AG04449 (cell line): ENCODE measurements at regions not wholly inside any gene's neighbourhood (a gene's known extent, or its start where the extent isn't known, plus 50 kb on each side); places are given as distances from the start of the nearest gene placed in this dataset.
"Not testable (repeated sequence)": the region's sequence is repeated elsewhere in the genome, so short reads cannot be mapped to it uniquely, and the experiment has no call there.

Experiments
- CTCF ChIA-PET: fragments of 350-600 bp; formaldehyde crosslinking; extraction: SDS; loops from one replicate; lab custom pipeline; 2021; ENCODE audit warnings: antibody characterized with exemption; lab: Yijun Ruan, JAX
- POLR2A ChIA-PET: fragments of 400-600, 350-600 bp; formaldehyde crosslinking; extraction: SDS; loops from one replicate; lab custom pipeline; 2020; ENCODE audit warnings: antibody characterized with exemption, inconsistent platforms; lab: Yijun Ruan, JAX
- DNase-seq: peaks from one replicate; pipeline ENCODE4 v3.0.0-alpha.2; 2010; ENCODE audit warnings: low read depth, low spot score
- H3K4me3 ChIP-seq: 2 replicates; pipeline ENCODE4 v1.5.1; 2011; ENCODE audit warnings: low read depth, mild to moderate bottlenecking, control low read depth, low read length
- TF ChIP-seq, protein P1 (sequence below): IDR thresholded peaks from one replicate; pipeline ENCODE4 v1.5.1; 2011; ENCODE audit warnings: mild to moderate bottlenecking, moderate library complexity, low read length, control low read depth, inconsistent platforms; ENCODE audit not compliant: insufficient read depth; ENCODE audit errors: missing control alignments

DNA sequence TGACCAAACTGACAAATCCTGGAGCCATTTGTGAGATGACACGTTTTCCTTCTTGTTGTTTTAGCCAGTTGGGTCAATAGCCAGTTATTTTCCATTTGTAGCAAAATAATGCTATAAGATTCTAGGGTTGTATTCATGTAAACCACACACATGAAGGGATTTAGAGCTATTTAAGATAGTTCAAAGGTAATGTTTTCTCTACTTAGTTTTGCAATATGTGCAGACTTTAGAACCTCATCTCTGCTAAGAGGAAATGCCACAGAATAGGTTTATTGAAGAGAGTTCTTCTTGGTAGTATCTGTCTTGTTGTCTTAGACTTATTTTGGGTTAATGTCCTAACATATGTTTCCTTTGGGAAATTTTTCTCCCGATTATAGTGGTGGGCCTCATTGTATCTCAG is 213.5 kb upstream of the RIMS1 start:
- TF ChIP-seq, protein P1, sequence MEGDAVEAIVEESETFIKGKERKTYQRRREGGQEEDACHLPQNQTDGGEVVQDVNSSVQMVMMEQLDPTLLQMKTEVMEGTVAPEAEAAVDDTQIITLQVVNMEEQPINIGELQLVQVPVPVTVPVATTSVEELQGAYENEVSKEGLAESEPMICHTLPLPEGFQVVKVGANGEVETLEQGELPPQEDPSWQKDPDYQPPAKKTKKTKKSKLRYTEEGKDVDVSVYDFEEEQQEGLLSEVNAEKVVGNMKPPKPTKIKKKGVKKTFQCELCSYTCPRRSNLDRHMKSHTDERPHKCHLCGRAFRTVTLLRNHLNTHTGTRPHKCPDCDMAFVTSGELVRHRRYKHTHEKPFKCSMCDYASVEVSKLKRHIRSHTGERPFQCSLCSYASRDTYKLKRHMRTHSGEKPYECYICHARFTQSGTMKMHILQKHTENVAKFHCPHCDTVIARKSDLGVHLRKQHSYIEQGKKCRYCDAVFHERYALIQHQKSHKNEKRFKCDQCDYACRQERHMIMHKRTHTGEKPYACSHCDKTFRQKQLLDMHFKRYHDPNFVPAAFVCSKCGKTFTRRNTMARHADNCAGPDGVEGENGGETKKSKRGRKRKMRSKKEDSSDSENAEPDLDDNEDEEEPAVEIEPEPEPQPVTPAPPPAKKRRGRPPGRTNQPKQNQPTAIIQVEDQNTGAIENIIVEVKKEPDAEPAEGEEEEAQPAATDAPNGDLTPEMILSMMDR = no peak
- CTCF ChIA-PET = no interaction called here
- no peak for DNase-seq
- H3K4me3 ChIP-seq = no peak overlapping the region
- POLR2A ChIA-PET = no interaction called here

DNA sequence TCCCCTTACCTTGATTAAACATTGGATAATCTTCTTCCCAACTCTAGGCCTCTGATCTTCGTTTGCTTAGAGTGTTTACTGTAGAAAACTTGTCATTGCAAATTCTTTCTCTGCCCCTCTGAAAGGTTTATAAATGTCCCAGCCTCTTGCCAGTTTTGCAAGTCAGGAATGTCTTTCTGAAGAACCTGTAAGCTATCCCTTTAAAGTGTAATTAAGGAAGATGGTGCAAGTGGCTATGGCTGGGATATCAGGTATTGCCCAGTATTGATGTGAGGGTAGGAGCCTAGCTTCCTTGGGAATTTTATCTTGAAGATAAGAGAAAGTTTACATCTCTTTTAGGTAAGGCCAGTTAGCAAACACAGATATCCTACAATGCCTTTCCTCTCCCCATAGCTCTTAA is 211.0 kb upstream of the RIMS1 start:
- POLR2A ChIA-PET = no interaction called here
- H3K4me3 ChIP-seq = no peak overlapping the region
- CTCF ChIA-PET = no interaction called here
- DNase-seq = no peak
- TF ChIP-seq, protein P1 = no peak

DNA sequence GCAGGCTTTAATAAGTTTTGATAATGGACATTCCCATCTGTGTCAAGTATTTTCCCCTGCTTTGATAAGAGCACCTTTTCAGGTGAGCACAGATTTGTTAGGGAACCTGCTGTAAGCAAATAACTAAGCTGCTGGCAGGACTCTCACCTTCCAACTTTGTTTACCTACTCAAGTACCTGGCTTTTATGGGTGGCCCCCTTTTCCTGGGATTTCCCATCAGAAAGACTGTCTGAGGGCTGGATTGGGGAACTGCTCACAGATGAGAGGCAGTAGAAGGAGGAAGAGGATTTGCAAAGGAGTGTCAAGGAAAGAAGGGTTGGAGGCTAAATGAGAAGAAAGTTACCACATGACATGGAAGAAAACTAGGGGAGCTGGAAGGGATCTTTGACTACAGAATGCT is 210.1 kb upstream of the RIMS1 start:
- no peak for DNase-seq
- TF ChIP-seq, protein P1 = no peak
- no peak overlapping the region for H3K4me3 ChIP-seq
- CTCF ChIA-PET = no interaction called here
- POLR2A ChIA-PET = no interaction called here

DNA sequence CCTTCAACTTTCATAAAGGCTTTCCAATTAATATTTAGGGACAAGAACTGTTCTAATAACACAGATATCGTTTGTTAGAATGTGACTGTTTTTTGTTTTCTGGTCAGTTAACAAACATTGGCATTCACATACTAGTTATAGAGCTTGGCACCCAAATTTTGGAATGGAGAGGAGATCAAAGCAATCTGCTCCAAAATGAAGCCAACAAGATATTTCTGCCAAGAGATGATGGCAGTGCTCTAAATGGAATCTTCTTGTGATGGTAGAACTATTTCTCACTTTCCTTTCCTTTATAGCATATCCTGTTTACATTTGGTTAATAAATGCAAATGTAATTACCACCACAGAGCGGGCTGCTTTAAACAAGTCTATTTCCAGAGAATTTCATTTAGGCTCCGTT is 208.3 kb upstream of the RIMS1 start:
- ChIA-PET POLR2A (no interaction called here), CTCF (no interaction called here)

DNA sequence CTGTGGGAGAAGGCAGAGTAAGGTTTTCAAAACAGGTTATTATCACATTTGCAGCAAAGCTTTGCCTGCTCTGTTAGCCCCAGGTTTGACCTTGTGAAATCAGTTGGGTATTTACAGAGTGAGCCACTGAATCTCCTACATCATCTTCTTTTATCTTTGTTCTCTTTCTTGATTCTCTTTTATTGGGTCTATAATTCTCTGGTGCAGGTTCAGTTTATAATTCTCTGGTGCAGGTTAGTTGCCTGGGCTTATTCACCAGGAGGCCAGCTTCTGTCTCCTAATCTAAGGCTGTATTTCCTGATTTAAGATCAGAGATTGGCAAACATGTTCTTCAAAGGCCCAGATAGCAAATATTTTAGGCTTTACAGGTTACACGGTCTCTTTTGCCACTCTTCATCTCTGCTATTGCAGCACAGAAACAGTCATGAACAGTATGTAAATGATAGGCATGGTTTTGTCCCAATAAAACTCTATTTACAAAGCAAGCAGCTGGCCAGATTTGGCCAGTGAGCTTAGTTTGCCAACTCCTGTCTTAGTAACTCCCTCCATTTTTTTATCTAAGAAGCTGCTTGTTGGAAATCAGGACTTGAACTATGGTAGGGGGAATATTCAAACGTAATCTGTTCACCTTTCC is 205.0 kb upstream of the RIMS1 start:
- CTCF ChIA-PET = interaction anchor here (0.6 kb wide), 1 partner anchor 408 kb away, joined by 3 read pairs; no protein-coding TSS in a partner anchor
- POLR2A ChIA-PET = no interaction called here

More for the DNA sequence above, 208.3 kb upstream of the RIMS1 start:
- no peak overlapping the region for H3K4me3 ChIP-seq
- TF ChIP-seq, protein P1 = no peak
- DNase-seq = no peak

DNA sequence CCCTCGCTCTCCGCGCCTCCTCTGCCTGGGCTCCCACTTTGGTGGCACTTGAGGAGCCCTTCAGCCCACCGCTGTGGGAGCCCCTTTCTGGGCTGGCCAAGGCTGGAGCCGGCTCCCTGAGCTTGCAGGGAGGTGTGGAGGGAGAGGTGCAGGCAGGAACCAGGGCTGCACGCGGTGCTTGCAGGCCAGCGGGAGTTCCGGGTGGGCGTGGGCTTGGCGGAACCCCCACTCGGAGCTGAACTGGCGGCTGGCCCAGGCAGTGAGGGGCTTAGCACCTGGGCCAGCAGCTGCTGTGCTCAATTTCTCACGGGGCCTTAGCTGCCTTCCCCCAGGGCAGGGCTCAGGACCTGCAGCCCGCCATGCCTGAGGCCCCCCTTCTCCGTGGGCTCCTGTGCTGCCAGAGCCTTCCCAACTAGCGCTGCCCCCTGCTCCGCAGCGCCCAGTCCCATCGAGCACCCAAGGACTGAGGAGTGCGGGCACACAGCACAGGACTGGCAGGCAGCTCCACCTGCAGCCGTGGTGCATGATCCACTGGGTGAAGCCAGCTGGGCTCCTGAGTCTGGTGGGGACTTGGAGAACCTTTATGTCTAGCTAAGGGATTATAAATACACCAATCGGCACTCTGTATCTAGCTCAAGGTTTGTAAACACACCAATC is 200.2 kb upstream of the RIMS1 start:
- DNase-seq, CTCF ChIA-PET, H3K4me3 ChIP-seq, POLR2A ChIA-PET: not testable (repeated sequence)

More for the DNA sequence above, 205.0 kb upstream of the RIMS1 start:
- TF ChIP-seq, protein P1 = no peak
- no peak for DNase-seq
- H3K4me3 ChIP-seq = no peak overlapping the region
